Chondrocyte (in vitro differentiated cells): ENCODE measurements at regions not wholly inside any gene's neighbourhood (a gene's known extent, or its start where the extent isn't known, plus 50 kb on each side); places are given as distances from the start of the nearest gene placed in this dataset.

Experiments used
- DNase-seq: peaks from one replicate; pipeline ENCODE4 v3.0.0; 2021; ENCODE audit warnings: mixed read lengths, low spot score
- H3K27ac Mint-ChIP-seq: one replicate; pipeline ENCODE4 v1.8.0; 2021; ENCODE audit warnings: mild to moderate bottlenecking, moderate library complexity, mixed read lengths; ENCODE audit not compliant: unreplicated experiment
- H3K27me3 Mint-ChIP-seq: 2 replicates; pipeline ENCODE4 v1.8.0; 2021; ENCODE audit warnings: low read depth, mixed read lengths
- H3K36me3 Mint-ChIP-seq: 2 replicates; pipeline ENCODE4 v1.8.0; 2021; ENCODE audit warnings: low read depth, mixed read lengths
- H3K4me1 Mint-ChIP-seq: 2 replicates; pipeline ENCODE4 v1.8.0; 2021; ENCODE audit warnings: low read depth, mild to moderate bottlenecking, mixed read lengths
- H3K4me3 Mint-ChIP-seq: one replicate; pipeline ENCODE4 v1.8.0; 2021; ENCODE audit warnings: mild to moderate bottlenecking, moderate library complexity, mixed read lengths; ENCODE audit not compliant: unreplicated experiment
- H3K9me3 Mint-ChIP-seq: 2 replicates; pipeline ENCODE4 v1.8.0; 2021; ENCODE audit warnings: low read depth, mixed read lengths
- CTCF ChIP-seq: fragments of 200-600 bp; sonication (generic); IDR thresholded peaks from 2 replicates; pipeline ENCODE4 v1.5.0; 2021; ENCODE audit warnings: antibody characterized with exemption, mild to moderate bottlenecking, moderate library complexity

GRCh38 chr12:111081600-111081999 is 161.2 kb upstream of the MYL2 start:
- Mint-ChIP-seq H3K9me3 (peaks cover 4% of the 10 kb centered on the region), H3K27ac (no peak overlapping the region), H3K36me3 (no peaks in the 10 kb centered on the region), H3K4me1 (no peaks in the 10 kb centered on the region), H3K27me3 (peaks cover 73% of the 10 kb centered on the region), H3K4me3 (no peak overlapping the region)
- no peak for TF ChIP-seq CTCF
- DNase-seq: no peak

GRCh38 chr12:111078731-111079130 is 158.4 kb upstream of the MYL2 start:
- DNase-seq: no peak
- Mint-ChIP-seq H3K27ac (no peak overlapping the region), H3K27me3 (peaks cover 64% of the 10 kb centered on the region), H3K36me3 (no peaks in the 10 kb centered on the region), H3K4me1 (no peaks in the 10 kb centered on the region), H3K9me3 (no peaks in the 10 kb centered on the region), H3K4me3 (no peak overlapping the region)
- TF ChIP-seq CTCF: no peak

DNA sequence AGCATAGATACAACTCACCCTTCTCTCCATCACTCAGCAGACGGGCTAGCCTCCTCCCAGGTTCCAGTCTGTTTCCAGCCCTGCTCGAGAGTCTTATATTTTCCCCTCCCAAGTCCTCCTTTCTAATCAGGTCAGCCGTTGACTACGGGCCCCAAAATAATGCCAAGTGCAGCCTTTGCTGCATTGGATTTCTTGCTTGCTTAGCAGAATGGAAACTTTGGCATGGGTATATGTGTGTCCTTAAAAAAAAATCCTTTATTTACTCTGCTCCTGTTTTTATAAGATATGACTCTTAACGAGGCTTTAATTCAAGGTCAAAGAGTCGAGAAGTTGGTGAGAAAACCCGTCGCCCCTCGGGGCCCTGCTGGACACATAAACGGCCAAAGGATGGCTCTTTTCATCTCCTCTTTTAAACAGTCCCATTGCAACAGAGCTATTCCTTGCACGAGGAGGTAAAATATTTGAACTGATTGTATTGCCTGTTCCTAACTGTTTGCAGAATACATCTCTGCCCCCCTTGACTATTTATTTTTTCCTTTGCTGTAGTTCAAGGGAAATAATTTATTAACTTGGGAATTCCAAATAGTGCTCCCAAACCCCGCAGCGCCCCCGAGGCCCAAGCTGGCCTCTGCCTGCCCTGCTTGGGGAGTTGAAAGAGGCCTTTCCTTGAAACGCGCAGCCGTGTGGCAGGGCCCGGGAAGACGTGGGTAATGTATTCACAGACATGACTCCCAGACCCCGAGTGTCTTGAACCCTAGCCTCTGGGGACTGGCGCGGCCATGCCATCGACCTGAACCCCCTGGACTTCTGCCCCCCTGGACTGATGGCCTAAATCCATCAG is 156.5 kb upstream of the MYL2 start:
- no peaks in the 10 kb centered on the region for H3K36me3 Mint-ChIP-seq
- no peaks in the 10 kb centered on the region for H3K4me1 Mint-ChIP-seq
- DNase-seq: no peak
- H3K27me3 Mint-ChIP-seq: peaks cover 62% of the 10 kb centered on the region
- no peak overlapping the region for H3K27ac Mint-ChIP-seq
- H3K4me3 Mint-ChIP-seq: no peak overlapping the region
- no peak for TF ChIP-seq CTCF
- peaks cover 2% of the 10 kb centered on the region for H3K9me3 Mint-ChIP-seq

GRCh38 chr12:111076199-111076598 is 155.8 kb upstream of the MYL2 start:
- TF ChIP-seq CTCF: no peak
- peaks cover 5% of the 10 kb centered on the region for H3K9me3 Mint-ChIP-seq
- no peak for DNase-seq
- peaks cover 63% of the 10 kb centered on the region for H3K27me3 Mint-ChIP-seq
- H3K36me3 Mint-ChIP-seq: no peaks in the 10 kb centered on the region
- H3K27ac Mint-ChIP-seq: no peak overlapping the region
- no peak overlapping the region for H3K4me3 Mint-ChIP-seq
- no peaks in the 10 kb centered on the region for H3K4me1 Mint-ChIP-seq

DNA sequence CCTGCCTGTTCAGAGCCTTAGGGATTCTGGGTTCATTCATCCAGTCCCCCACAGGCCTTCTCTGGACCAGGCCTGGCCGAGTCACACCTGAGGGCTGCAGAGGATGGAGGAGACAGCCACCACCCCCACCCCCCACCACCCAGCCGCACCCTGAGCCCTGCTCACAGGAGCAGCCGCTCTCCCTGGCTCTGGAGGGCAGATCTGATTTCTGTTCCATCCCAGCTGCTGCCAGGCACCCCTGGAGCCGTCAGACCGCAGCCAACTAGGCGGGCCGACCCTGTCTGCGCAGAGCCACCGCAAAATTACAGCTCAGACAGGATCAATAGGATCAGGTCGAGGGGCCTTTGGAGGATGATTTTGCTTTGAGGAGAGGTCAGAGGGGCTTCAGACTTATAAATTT is 154.6 kb upstream of the MYL2 start:
- H3K9me3 Mint-ChIP-seq: peaks cover 5% of the 10 kb centered on the region
- no peak for DNase-seq
- H3K27ac Mint-ChIP-seq: no peak overlapping the region
- H3K27me3 Mint-ChIP-seq: peaks cover 66% of the 10 kb centered on the region
- H3K4me1 Mint-ChIP-seq: no peaks in the 10 kb centered on the region
- H3K36me3 Mint-ChIP-seq: no peaks in the 10 kb centered on the region
- H3K4me3 Mint-ChIP-seq: no peak overlapping the region
- no peak for TF ChIP-seq CTCF
